Endometrium (tissue), 2 donors: ENCODE measurements at regions not wholly inside any gene's neighbourhood (a gene's known extent, or its start where the extent isn't known, plus 50 kb on each side); places are given as distances from the start of the nearest gene placed in this dataset.

Source experiments
- FAIRE-seq: peaks from 2 replicates; lab custom pipeline; 2012; peaks lifted over from hg19 to GRCh38; lab: Jason Lieb, UNC
- donor health status: control.
- donor health status: control.

- no peak for FAIRE-seq
Measured at GRCh38 chr13:40192452-40192851, 474.0 kb downstream of the FOXO1 start.

- FAIRE-seq, result no peak
Measured at GRCh38 chr13:40192858-40193257, 473.6 kb downstream of the FOXO1 start.

GRCh38 chr13:40193286-40194223 lies 472.9 kb downstream of the FOXO1 start:
- no peak for FAIRE-seq

GRCh38 chr13:40194224-40194806 lies 472.1 kb downstream of the FOXO1 start:
- no peak for FAIRE-seq

- no peak for FAIRE-seq
Measured at GRCh38 chr13:40197049-40197448, 469.4 kb downstream of the FOXO1 start.

GRCh38 chr13:40197936-40198595 lies 468.4 kb downstream of the FOXO1 start:
- FAIRE-seq, result no peak

GRCh38 chr13:40200273-40200978 lies 466.0 kb downstream of the FOXO1 start:
- no peak for FAIRE-seq

GRCh38 chr13:40204246-40204645 lies 462.2 kb downstream of the FOXO1 start:
- no peak for FAIRE-seq

GRCh38 chr13:40205771-40206240 lies 460.6 kb downstream of the FOXO1 start:
- FAIRE-seq, result no peak

GRCh38 chr13:40206241-40207000 lies 460.0 kb downstream of the FOXO1 start:
- FAIRE-seq, result no peak

- no peak for FAIRE-seq
Measured at GRCh38 chr13:40207001-40207478, 459.4 kb downstream of the FOXO1 start.

GRCh38 chr13:40208517-40208916 lies 457.9 kb downstream of the FOXO1 start:
- no peak for FAIRE-seq

- no peak for FAIRE-seq
Measured at GRCh38 chr13:40210865-40211585, 455.4 kb downstream of the FOXO1 start.

- no peak for FAIRE-seq
Measured at GRCh38 chr13:40211586-40211968, 454.9 kb downstream of the FOXO1 start.

GRCh38 chr13:40213779-40214178 lies 452.7 kb downstream of the FOXO1 start:
- no peak for FAIRE-seq

- no peak for FAIRE-seq
Measured at GRCh38 chr13:40215311-40215710, 451.1 kb downstream of the FOXO1 start.

GRCh38 chr13:40215747-40216146 lies 450.7 kb downstream of the FOXO1 start:
- no peak for FAIRE-seq

GRCh38 chr13:40217675-40218074 lies 448.8 kb downstream of the FOXO1 start:
- FAIRE-seq, result no peak

GRCh38 chr13:40220299-40220935 lies 446.0 kb downstream of the FOXO1 start:
- no peak for FAIRE-seq

- FAIRE-seq, result no peak
Measured at GRCh38 chr13:40221131-40221459, 445.3 kb downstream of the FOXO1 start.
